ENCODE measurements at regions not wholly inside any gene's neighbourhood (a gene's known extent, or its start where the extent isn't known, plus 50 kb on each side); places are given as distances from the start of the nearest gene placed in this dataset.

- H3K27me3 ChIP-seq (ENCODE audit: control insufficient read depth, extremely low read depth, insufficient read depth, low read length) = no peaks in the 10 kb centered on the region
- DNase-seq (ENCODE audit: low read depth, low spot score) (no peak), FAIRE-seq (no peak)
- no peak overlapping the region for H2AFZ ChIP-seq (ENCODE audit: control insufficient read depth, low read length)
- TF ChIP-seq CTCF (optimal IDR thresholded peaks at IDR 0.05 in 1 of 3, IDR thresholded peaks at IDR 0.05 in 1 of 3, conservative IDR thresholded peaks at IDR 0.05 in 1 of 3; ENCODE audit: extremely low read depth in 1 of 3, insufficient read depth in 2 of 3, low read length in 3 of 3) (no peak), EZH2 (IDR thresholded peaks at IDR 0.05; ENCODE audit: low read length) (no peak)
- dilution Hi-C loops (cut with MboI; ENCODE audit: extremely low pct_ligation_motif_present, low sequenced_read_pairs) = no loop called here
- no peaks in the 10 kb centered on the region for H3K36me3 ChIP-seq (ENCODE audit: control insufficient read depth in 2 of 2, extremely low read depth in 1 of 2, insufficient read depth in 2 of 2, low read length in 2 of 2)
- H3K9me3 ChIP-seq (ENCODE audit: control insufficient read depth, low read depth, low read length) = no peaks in the 10 kb centered on the region
- H3K79me2 ChIP-seq (ENCODE audit: control insufficient read depth, insufficient read depth, low read length) = no peaks in the 10 kb centered on the region
- no peak overlapping the region for H3K4me3 ChIP-seq (ENCODE audit: control insufficient read depth in 2 of 3, extremely low read depth in 1 of 3, insufficient read depth in 2 of 3, low read depth in 1 of 3, low read length in 3 of 3)
- no peaks in the 10 kb centered on the region for H3K9me1 ChIP-seq (ENCODE audit: control insufficient read depth, extremely low read depth, insufficient read depth, low read length)
- H3K27ac ChIP-seq (ENCODE audit: control insufficient read depth, insufficient read depth, low read length) = no peak overlapping the region
- H4K20me1 ChIP-seq (ENCODE audit: control insufficient read depth, extremely low read depth, insufficient read depth, low read length) = no peaks in the 10 kb centered on the region
- peaks cover 11% of the 10 kb centered on the region for H3K4me1 ChIP-seq (ENCODE audit: control insufficient read depth, extremely low read depth, insufficient read depth, low read length)
- H3K9ac ChIP-seq (ENCODE audit: control insufficient read depth, extremely low read depth, insufficient read depth, low read length) = no peak overlapping the region
- H3K4me2 ChIP-seq (ENCODE audit: control insufficient read depth, extremely low read depth, insufficient read depth, low read depth, low read length) = no peak overlapping the region
These were observed 105.6 kb upstream of the DAPK1 start for GRCh38 chr9:87392086-87392485.

- H3K9me3 ChIP-seq (ENCODE audit: control insufficient read depth, low read depth, low read length) = no peaks in the 10 kb centered on the region
- FAIRE-seq (no peak), DNase-seq (ENCODE audit: low read depth, low spot score) (no peak)
- peak overlapping the region; percentile 37 for H2AFZ ChIP-seq (ENCODE audit: control insufficient read depth, low read length)
- H3K9me1 ChIP-seq (ENCODE audit: control insufficient read depth, extremely low read depth, insufficient read depth, low read length) = no peaks in the 10 kb centered on the region
- H3K4me3 ChIP-seq (ENCODE audit: control insufficient read depth in 2 of 3, extremely low read depth in 1 of 3, insufficient read depth in 2 of 3, low read depth in 1 of 3, low read length in 3 of 3) = no peak overlapping the region
- dilution Hi-C loops (cut with MboI; ENCODE audit: extremely low pct_ligation_motif_present, low sequenced_read_pairs) = no loop called here
- no peaks in the 10 kb centered on the region for H3K4me1 ChIP-seq (ENCODE audit: control insufficient read depth, extremely low read depth, insufficient read depth, low read length)
- no peaks in the 10 kb centered on the region for H4K20me1 ChIP-seq (ENCODE audit: control insufficient read depth, extremely low read depth, insufficient read depth, low read length)
- TF ChIP-seq CTCF (optimal IDR thresholded peaks at IDR 0.05 in 1 of 3, IDR thresholded peaks at IDR 0.05 in 1 of 3, conservative IDR thresholded peaks at IDR 0.05 in 1 of 3; ENCODE audit: extremely low read depth in 1 of 3, insufficient read depth in 2 of 3, low read length in 3 of 3) = no peak
- no peak for TF ChIP-seq EZH2 (IDR thresholded peaks at IDR 0.05; ENCODE audit: low read length)
- no peak overlapping the region for H3K4me2 ChIP-seq (ENCODE audit: control insufficient read depth, extremely low read depth, insufficient read depth, low read depth, low read length)
- no peaks in the 10 kb centered on the region for H3K79me2 ChIP-seq (ENCODE audit: control insufficient read depth, insufficient read depth, low read length)
- H3K27ac ChIP-seq (ENCODE audit: control insufficient read depth, insufficient read depth, low read length) = no peak overlapping the region
- no peak overlapping the region for H3K9ac ChIP-seq (ENCODE audit: control insufficient read depth, extremely low read depth, insufficient read depth, low read length)
- no peaks in the 10 kb centered on the region for H3K27me3 ChIP-seq (ENCODE audit: control insufficient read depth, extremely low read depth, insufficient read depth, low read length)
- H3K36me3 ChIP-seq (ENCODE audit: control insufficient read depth in 2 of 2, extremely low read depth in 1 of 2, insufficient read depth in 2 of 2, low read length in 2 of 2) = no peaks in the 10 kb centered on the region
These were observed 103.9 kb upstream of the DAPK1 start for GRCh38 chr9:87393706-87394230.
